ENCODE measurements at regions not wholly inside any gene's neighbourhood (a gene's known extent, or its start where the extent isn't known, plus 50 kb on each side); places are given as distances from the start of the nearest gene placed in this dataset.

- DNase-seq = no peak
Observed at GRCh38 chr3:177550667-177551066, 353.4 kb upstream of the TBL1XR1 start.

GRCh38 chr3:177551431-177551836, 354.2 kb upstream of the TBL1XR1 start:
- DNase-seq = no peak

- DNase-seq = no peak
Observed at GRCh38 chr3:177552051-177552450, 354.8 kb upstream of the TBL1XR1 start.

GRCh38 chr3:177553012-177553411, 355.7 kb upstream of the TBL1XR1 start:
- DNase-seq = no peak

GRCh38 chr3:177553579-177553978, 356.3 kb upstream of the TBL1XR1 start:
- DNase-seq = no peak

GRCh38 chr3:177554895-177555759, 357.8 kb upstream of the TBL1XR1 start:
- no peak for DNase-seq

- DNase-seq = no peak
Observed at GRCh38 chr3:177557548-177557947, 360.3 kb upstream of the TBL1XR1 start.

GRCh38 chr3:177561365-177561764, 364.1 kb upstream of the TBL1XR1 start:
- no peak for DNase-seq

GRCh38 chr3:177561769-177562392, 364.6 kb upstream of the TBL1XR1 start:
- DNase-seq = no peak

- DNase-seq = no peak
Observed at GRCh38 chr3:177563243-177563780, 366.0 kb upstream of the TBL1XR1 start.

GRCh38 chr3:177563792-177564191, 366.5 kb upstream of the TBL1XR1 start:
- DNase-seq = no peak

- DNase-seq = no peak
Observed at GRCh38 chr3:177565981-177566380, 368.7 kb upstream of the TBL1XR1 start.

GRCh38 chr3:177567833-177568232, 370.6 kb upstream of the TBL1XR1 start:
- DNase-seq = no peak

GRCh38 chr3:177569193-177569592, 371.9 kb upstream of the TBL1XR1 start:
- no peak for DNase-seq

- no peak for DNase-seq
Observed at GRCh38 chr3:177569875-177570657, 372.8 kb upstream of the TBL1XR1 start.

- DNase-seq = no peak
Observed at GRCh38 chr3:177571271-177571943, 374.1 kb upstream of the TBL1XR1 start.

GRCh38 chr3:177571944-177572315, 374.6 kb upstream of the TBL1XR1 start:
- no peak for DNase-seq

GRCh38 chr3:177574222-177574856, 377.1 kb upstream of the TBL1XR1 start:
- no peak for DNase-seq

GRCh38 chr3:177576746-177577145, 379.5 kb upstream of the TBL1XR1 start:
- no peak for DNase-seq

GRCh38 chr3:177578488-177578887, 381.2 kb upstream of the TBL1XR1 start:
- no peak for DNase-seq

GRCh38 chr3:177579419-177579818, 382.1 kb upstream of the TBL1XR1 start:
- no peak for DNase-seq

GRCh38 chr3:177580437-177580836, 383.2 kb upstream of the TBL1XR1 start:
- no peak for DNase-seq
